Right lobe of liver (tissue), 6 donors: ENCODE measurements at regions not wholly inside any gene's neighbourhood (a gene's known extent, or its start where the extent isn't known, plus 50 kb on each side); places are given as distances from the start of the nearest gene placed in this dataset.

Source experiments
- ATAC-seq, 4 donors: fragments of 200-7000 bp; cut with Tn5 transposase; one replicate each; pipeline ENCODE4 v1.9.1; 2020; ENCODE audit warnings: mild to moderate bottlenecking in 4 of 4, moderate library complexity in 4 of 4
- DNase-seq, 3 donors: peaks; one replicate each; pipeline ENCODE4 v3.0.0-alpha.2; 2020
- H3K27ac ChIP-seq, 3 donors: fragments of 200-600 bp; one replicate each; pipeline ENCODE4 v1.8.0; 2022
- H3K27me3 ChIP-seq, 2 donors: fragments of 200-600 bp; one replicate each; pipeline ENCODE4 v1.8.0; 2022
- H3K36me3 ChIP-seq, 4 donors: fragments of 200-600 bp; sonication (generic) in 1 of 4; one replicate each; pipeline versions ENCODE4 v1.5.1 to v1.8.0; 2017 to 2022; ENCODE audit warnings: control low read depth in 1 of 4
- H3K4me1 ChIP-seq, 4 donors: fragments of 200-600 bp; sonication (generic) in 1 of 4; one replicate each; pipeline versions ENCODE4 v1.5.1 to v1.8.0; 2017 to 2022; ENCODE audit warnings: control low read depth in 1 of 4
- H3K4me3 ChIP-seq, 3 donors: fragments of 200-600 bp; one replicate each; pipeline ENCODE4 v1.8.0; 2022
- H3K9me3 ChIP-seq, 4 donors: fragments of 200-600 bp; sonication (generic) in 1 of 4; one replicate each; pipeline versions ENCODE4 v1.5.1 to v1.8.0; 2017 to 2022; ENCODE audit warnings: control low read depth in 1 of 4
- CTCF ChIP-seq, 4 donors: fragments of 200-600 bp in 3 of 4; fragments of 450-650 bp in 1 of 4; IDR thresholded peaks; one replicate each; pipeline versions ENCODE4 v1.5.1 to v1.8.0; 2016 to 2022; ENCODE audit warnings: antibody characterized with exemption in 4 of 4, mild to moderate bottlenecking in 2 of 4
- POLR2A ChIP-seq: fragments of 450-650 bp; IDR thresholded peaks from one replicate; pipeline ENCODE4 v1.6.1; 2017; ENCODE audit warnings: antibody characterized with exemption, mild to moderate bottlenecking
- WGBS: methylation state at CpG from one replicate; pipeline ENCODE4 v1.1.6; 2018; ENCODE audit warnings: low coverage, low lambda C conversion rate; ENCODE audit not compliant: insufficient coverage; ENCODE audit errors: missing lambda C conversion rate; 5-methylcytosine and 5-hydroxymethylcytosine counted together
- intact Hi-C, 2 donors: fragments of 100-400 bp; cut with DNase I; formaldehyde crosslinking; loops; one replicate each; pipeline versions ENCODE4 v1.11.2 to v1.14.1; 2022
- donor health status: DM: no; HTN: yes; CAD: no.
- donor health status: DM: no; HTN: no; CAD: no.
- donor health status: DM: no; HTN: no; CAD: no.
- donor health status: DM: no; HTN: yes; CAD: no.
- donor health status: DM: no; HTN: yes; CAD: no.

- Histone ChIP-seq H3K9me3 (no peaks in the 10 kb centered on the region), H3K27me3 (no peaks in the 10 kb centered on the region), H3K4me1 (peaks cover 0 to 25% (median 10%) of the 10 kb centered on the region in 4 donors), H3K27ac (no peak overlapping the region), H3K36me3 (no peaks in the 10 kb centered on the region), H3K4me3 (no peak overlapping the region)
- DNase-seq: peak in 1 of 3 donors; percentile 29
- 96% methylated on average over 4 of the region's 4 CpGs for WGBS
- ATAC-seq: no peak
- intact Hi-C loops: no loop called here
- TF ChIP-seq POLR2A: no peak
- TF ChIP-seq CTCF (IDR thresholded peaks at IDR 0.05): no peak
These were observed 263.2 kb downstream of the DLL1 start for GRCh38 chr6:170027647-170028043.

GRCh38 chr6:170026751-170027646 is 263.9 kb downstream of the DLL1 start:
- ATAC-seq (no peak), DNase-seq (no peak)
- Histone ChIP-seq H3K9me3 (no peaks in the 10 kb centered on the region), H3K27me3 (no peaks in the 10 kb centered on the region), H3K36me3 (no peaks in the 10 kb centered on the region), H3K27ac (no peak overlapping the region), H3K4me1 (peaks cover 0 to 25% (median 10%) of the 10 kb centered on the region in 4 donors), H3K4me3 (no peak overlapping the region)
- WGBS: 81% methylated on average over 6 of the region's 13 CpGs
- TF ChIP-seq POLR2A: no peak
- intact Hi-C loops: no loop called here

GRCh38 chr6:170025935-170026750 is 264.7 kb downstream of the DLL1 start:
- Histone ChIP-seq H3K27ac (no peak overlapping the region), H3K9me3 (no peaks in the 10 kb centered on the region), H3K4me1 (peaks cover 0 to 19% (median 8%) of the 10 kb centered on the region in 4 donors), H3K36me3 (no peaks in the 10 kb centered on the region), H3K4me3 (no peak overlapping the region), H3K27me3 (no peaks in the 10 kb centered on the region)
- ATAC-seq: peak in 3 of 4 donors; percentile 41 to 65 (median 61)
- no peak for TF ChIP-seq POLR2A
- no peak for TF ChIP-seq CTCF (IDR thresholded peaks at IDR 0.05)
- intact Hi-C loops: no loop called here
- WGBS: 67% methylated on average over 3 of the region's 23 CpGs
- DNase-seq: peak in 2 of 3 donors; percentile 64 to 65

- TF ChIP-seq CTCF (IDR thresholded peaks at IDR 0.05) (no peak), POLR2A (no peak)
- Histone ChIP-seq H3K9me3 (no peaks in the 10 kb centered on the region), H3K4me3 (no peak overlapping the region), H3K27me3 (no peaks in the 10 kb centered on the region), H3K4me1 (peaks cover 0 to 13% (median 4%) of the 10 kb centered on the region in 4 donors), H3K36me3 (no peaks in the 10 kb centered on the region), H3K27ac (no peak overlapping the region)
- intact Hi-C loops: no loop called here
- peak in 2 of 3 donors; percentile 47 to 48 for DNase-seq
- WGBS: 56% methylated on average over 8 of the region's 20 CpGs
- peak; percentile 61 to 79 (median 72) for ATAC-seq
These were observed 265.5 kb downstream of the DLL1 start for GRCh38 chr6:170025341-170025911.
